ENCODE measurements at regions not wholly inside any gene's neighbourhood (a gene's known extent, or its start where the extent isn't known, plus 50 kb on each side); places are given as distances from the start of the nearest gene placed in this dataset.

DNA sequence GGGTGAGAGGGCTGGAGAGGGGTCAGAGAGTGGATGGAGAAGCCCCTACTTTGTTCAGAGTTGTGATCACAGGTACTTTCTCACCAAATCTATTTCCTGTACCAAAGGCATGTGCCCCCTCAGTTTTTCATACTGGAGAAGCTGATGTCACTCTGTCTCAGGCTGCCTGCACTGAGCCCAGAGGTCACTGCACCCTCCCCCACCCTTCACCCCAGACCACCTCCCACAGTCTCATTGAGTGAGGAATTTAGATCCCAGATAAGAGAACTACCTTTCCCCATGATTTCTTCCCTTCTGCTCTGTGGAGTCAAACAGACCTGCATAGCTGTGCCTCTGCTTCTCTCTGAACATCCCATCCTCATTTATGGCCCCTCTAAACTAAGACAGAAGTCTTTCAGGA is 140.0 kb upstream of the IRX6 start:
- DNase-seq: no peak

DNA sequence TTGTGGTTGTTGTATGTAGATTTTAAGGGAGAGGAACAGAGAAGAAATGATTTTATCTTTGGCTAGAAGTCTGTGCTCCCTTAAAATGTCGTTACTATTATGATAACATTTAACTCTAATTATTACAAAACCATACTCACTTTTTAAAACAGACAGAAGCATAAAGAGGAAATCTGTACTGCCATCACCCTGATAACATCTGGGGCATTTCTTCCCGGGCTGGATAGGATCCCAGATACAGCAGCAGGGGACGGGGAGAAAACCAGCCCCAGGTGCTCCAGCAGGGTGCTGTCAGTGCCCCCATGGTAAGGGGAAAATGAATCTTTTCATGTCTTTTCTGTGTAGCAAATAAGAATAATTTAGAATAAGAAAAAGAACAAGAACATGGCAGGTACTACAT is 139.4 kb upstream of the IRX6 start:
- DNase-seq: no peak

DNA sequence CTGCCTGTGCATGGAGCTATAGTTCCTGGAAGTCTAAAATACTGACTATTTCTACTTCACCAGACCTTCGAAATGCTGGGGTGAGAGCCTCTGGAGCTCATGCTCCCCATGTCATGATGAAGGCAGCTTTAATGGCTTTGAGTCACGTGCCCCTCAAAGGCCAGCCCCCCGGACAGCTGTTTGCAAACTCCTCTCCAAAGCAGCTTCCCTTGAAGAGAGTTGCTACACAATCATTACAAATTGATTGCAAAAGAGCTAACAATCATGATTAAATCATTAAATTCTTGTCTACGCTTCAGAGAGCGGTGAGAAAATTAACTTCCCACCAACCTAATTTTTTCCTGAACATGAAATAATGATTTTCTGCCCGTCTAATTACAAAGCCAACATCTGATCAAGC is 134.8 kb upstream of the IRX6 start:
- DNase-seq: no peak

DNA sequence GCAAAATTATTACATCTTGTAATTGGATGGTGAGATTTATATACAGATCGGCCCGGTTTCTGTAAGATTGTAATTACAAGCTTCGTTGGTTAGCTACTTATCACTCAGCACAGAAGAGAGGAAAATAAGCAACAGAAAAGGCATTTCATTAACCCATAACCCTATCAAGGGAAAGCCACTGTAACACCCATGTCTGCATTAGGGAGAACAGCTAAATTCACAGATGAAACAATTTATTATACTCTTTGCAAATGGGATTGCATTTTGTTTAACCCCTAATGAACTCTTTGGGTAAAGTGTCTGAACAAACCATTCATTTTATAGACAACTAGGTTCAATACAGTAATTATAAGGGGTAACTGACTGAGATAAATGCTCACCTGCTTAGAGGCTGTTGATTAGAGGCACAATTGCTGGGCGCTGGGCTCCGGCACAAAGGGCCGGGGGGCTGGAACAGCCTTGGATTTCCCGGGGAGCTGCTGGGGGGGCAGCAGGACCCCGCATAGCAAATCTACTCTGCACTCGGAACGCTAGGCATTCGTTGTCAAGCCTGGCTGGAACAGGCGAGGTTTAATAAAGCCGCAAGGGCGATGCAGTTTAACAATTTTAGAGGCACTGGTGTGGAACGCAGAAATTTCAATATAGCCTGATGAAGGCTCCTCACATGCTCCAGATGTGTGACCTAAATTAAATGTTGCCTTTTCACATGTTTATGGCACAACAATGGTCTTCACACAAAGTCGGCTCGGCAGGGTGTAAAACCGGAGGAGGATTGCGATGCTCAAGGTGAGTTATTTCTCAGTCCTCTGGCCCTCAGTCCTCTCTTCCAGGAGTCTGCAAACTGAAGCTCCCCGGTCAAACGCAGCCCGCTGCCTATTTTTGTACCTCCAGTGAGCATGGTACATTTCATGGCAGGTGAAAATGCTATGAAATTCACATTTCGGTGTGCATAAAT is 134.0 kb upstream of the IRX6 start:
- no peak for DNase-seq

DNA sequence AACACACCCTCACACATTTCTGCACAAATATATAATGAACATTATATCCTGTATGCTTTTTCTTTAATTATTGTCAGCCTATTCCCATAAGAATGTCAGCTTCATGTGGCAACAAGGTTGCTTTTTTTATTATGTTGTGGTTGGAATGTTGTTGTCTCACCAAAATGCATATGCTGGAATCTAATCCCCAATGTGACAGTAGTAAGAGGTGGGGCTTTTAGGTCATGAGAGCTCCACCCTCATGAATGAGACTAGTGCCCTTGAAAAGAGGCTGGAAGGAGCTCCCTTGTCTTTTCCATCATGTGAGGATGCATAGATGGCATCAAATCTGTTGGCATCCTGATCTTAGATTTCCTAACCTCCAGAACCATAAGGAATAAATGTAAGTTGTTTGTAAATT is 131.3 kb upstream of the IRX6 start:
- no peak for DNase-seq

DNA sequence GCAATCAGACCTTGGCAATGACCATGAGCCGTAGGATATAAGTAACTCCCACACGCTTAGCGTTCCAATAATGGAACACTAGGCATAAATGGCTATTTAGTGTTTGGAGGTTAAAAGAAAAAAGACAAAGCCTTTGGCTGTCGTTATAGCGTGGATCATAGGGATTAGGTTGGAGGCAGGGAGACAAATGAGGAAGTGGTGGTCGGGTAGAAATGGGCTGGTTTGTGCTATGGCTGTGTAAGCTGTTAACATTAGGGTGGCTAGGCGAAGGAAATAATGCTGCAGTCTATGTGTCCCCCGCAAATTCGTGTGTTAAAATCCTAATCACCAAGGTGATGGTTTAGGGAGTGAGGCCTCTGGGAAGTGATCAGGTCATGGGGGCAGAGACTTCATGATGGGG is 120.4 kb upstream of the IRX6 start:
- no peak for DNase-seq

DNA sequence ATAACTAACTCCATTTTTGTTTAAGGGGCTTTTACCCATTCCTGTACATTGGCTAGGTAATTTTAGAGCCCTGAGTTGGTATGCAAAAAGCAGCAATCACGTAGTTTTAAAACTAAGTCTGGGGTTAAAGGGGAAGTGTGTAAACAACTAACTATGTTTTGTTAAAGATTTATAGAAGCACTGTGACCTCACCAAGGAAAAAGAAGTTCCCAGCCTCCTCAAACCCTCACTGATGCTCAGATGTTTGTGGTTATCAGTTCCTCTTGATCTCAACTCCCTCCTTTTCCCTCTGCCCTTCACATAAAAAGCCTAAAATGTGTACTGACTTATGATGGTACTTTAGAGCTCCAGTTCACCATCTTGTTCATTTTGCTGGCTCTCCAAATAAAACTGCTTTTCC is 119.9 kb upstream of the IRX6 start:
- DNase-seq: no peak

DNA sequence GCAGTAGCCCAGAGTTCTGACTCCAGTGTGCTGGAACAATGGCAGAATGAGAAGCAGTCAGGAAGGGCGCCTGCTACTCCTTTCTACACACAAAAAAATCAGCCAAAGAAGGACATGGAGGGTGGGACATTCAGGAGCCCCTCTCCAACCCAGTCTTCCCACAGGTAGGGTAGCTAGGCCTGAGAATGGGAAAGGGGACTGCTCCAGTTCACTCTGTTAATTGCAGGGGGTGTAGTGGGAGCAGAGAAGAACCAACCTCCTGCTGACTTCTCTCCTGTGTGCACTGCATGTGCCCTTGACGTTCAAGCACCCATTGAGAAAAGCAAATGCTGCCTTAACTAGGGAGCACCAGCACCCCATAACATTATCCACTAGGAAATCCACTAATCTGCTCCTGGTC is 119.1 kb upstream of the IRX6 start:
- no peak for DNase-seq

DNA sequence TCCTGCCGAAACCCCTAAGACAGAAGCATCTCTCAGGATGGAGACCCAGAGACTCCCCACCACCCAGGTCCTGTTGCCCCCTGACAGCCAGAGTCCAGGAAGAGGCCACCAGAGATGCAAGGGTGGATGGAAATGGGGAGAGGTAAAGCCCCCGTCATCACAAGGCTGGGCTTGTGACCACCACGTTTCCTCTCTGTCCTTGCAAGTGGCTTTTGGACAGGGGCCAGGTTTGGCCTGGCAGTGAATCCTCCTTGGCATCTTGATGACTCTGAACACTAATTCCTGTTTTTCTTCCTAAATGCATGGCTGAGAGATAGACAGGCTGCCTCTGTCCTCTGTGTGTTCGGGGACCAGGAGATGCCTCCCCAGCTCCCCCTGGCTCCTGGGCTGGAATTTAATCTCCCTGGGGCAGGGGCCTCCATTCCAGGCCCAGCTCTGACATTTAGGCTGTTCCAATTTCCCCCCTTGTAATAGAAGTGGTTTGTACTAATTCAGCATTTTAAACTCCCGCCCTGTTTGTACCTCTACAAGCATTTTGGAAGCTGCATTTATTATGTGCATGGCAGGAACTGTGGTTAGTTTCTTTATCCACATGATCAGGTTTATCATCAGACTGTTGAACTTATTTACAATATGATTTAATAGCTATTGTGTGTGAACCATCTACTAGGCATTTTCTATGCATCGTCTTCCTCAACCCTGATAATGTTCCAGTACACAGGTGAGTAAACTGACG is 116.1 kb upstream of the IRX6 start:
- no peak for DNase-seq

DNA sequence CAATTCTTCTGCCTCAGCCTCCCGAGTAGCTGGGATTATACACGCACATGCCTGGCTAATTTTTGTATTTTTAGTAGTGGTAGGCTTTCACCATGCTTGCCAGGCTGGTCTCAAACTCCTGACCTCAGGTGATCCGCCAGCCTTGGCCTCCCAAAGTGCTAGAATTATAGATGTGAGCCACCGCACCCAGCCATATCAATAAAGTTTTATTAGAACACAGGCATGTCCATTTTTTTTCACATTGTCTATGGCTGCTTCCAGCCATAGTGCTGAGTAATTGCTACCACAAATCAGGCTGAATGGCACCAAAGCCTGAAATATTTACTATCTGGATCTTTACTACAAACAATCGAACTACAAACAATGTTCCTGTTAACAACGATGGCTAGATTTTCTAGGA is 114.4 kb upstream of the IRX6 start:
- no peak for DNase-seq

DNA sequence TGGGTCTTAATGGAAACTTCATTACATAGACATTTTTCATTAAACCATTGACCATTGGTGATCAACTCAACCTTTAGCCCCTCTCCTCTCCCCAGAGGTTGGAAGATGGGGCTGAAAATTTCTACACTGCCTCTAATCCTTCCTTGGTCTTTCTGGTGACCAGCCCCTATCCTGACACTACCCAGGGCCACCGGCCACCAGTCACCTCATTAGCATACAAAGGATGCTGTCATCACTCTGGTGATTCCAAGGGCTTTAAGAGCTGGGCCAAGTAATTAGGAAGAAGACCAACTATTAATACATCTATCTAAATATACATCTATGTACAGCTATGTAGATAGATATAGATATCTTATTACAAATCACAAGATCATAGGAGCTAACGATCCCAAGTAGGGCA is 111.2 kb upstream of the IRX6 start:
- DNase-seq: no peak

DNA sequence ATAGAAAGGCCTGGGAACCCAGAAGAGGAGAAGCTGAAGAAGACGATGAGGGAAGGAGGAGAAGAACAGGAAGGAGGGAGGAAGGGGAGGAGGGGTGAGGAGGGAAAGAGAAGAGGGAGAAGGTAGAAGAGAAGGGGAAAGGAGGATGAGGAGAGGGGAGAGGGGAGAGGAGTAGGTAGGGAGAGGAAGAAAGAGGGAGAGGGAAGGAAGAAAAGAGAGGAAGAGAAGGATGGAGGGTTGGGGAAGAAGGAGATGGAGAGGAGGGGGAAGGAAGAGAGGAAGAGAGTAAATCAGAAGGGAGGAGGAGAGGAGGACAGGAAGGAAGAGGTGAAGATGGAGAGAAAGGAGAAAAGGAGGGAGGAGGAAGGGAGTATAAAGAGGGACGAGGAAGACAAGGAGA is 109.6 kb upstream of the IRX6 start:
- no peak for DNase-seq

DNA sequence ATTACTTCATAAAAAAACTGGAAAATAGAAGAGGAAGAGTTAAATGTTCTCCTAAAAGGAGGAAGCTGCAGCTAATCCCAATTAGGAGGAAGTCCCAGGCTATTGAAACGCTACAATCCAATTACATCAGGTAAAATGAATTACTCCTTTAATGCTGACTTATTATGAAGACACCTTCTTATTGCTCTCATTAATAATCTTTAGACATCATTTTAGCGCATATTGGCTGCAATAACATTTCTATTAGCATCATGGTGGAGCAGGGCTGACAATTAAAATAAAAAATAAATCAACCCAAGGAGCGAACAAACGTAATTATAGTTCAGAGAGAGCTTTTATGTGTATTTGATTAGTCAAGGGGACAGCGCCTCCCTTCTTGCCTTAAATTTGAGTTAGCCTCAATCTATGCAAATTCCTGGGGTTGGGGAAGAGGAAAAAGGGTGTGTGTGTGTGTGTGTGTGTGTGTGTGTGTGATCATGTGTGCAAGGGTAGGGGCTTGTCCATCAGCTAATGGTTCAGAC is 109.0 kb upstream of the IRX6 start:
- no peak for DNase-seq

DNA sequence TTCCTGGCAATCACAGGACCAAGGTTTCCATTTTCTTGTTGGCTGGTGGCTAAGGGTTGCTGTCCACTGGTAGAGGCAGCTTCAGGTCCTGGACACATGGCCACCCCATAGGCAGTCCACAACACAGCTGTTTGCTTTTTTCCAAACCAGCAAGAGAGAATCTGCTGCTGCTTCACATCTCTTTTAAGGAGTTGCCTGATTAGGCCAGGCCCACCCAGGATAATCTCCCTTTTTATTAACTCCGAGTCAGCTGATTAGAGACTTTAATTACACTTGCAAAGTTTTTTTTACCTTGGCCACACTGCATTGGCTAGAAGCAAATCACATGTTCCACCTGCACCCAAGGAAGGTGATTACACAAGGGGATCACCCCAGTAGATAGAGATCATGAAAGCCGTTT is 106.6 kb upstream of the IRX6 start:
- no peak for DNase-seq

DNA sequence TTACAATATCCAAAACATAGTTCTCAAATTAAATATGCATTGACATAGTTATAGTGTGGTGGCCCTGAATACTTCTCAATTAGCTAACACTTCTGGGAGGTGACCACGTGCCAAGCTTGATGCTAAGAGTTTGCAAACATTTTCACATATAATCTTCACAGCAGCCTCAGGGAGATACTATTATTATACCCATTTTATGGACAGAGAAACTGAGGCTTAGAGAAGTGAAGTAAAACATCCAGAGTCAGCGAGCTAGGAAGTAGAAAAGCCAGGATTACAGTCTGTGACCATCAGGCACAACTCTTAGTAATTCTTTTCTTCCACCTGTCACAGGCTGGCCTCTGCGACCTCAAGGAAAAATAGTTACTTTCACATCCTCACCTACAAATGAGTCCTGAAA is 102.2 kb upstream of the IRX6 start:
- no peak for DNase-seq

DNA sequence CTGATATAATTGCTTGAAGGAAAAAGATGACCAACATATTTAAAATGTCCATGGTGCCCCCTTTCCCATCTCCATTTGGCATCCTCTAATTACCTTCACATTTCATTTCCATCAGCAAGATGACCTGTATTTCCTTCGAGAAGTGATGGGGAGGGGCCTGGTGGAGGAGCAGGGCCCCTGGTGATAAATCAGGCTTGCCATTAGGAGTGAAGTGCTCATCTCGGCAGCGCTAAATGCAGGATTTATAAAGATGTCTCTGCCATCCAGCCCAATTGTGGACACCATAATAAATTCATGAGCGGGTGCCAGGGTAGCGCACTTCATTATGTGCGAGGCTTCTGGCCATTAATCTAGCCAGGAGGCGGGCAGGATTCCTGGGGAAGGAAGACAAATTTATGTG is 101.5 kb upstream of the IRX6 start:
- DNase-seq: no peak

DNA sequence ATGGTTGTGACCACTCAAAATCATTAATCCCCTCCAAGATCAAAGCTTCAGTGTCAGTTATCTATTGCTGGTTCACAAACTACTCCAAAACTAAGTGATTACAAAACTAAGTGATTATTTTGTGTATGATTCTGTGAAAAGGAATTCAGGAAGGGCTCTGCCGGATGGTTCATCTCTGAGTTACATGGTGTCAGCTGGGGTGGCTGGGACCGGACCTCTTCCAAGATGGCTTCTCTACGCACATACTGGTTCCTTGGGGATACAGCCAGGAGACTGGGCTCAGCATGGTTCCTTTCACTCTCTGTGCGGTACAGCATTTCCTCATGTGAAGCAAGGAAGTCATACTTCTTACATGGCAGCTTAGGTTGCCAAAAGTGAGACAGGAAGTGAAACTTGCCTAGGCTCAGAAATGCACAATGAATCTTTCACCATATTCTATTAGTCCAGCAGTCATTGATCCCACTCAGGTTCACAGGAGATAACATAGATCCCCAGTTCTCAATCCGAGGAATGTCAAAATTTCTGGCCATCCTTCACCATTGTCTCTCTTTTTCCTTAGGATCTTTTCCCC is 97.9 kb upstream of the IRX6 start:
- no peak for DNase-seq

DNA sequence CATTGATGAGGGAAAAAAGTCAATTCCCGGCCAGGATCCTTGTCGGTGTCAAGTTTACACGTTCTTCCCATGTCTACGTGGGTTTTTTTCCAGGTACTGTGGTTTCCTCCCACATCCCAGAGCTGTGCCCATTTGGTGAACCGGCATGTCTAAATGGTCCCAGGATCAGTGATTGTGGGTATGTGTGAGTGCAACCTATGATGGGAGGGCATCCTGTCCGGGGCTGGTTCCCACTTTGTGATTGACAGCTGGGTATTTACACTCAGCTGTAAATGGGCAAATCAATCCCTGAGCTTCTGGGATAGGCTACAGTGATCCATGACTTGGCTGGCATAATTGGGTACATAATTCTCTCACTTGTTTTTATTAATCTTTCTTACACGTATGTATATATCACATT is 91.2 kb upstream of the IRX6 start:
- no peak for DNase-seq

DNA sequence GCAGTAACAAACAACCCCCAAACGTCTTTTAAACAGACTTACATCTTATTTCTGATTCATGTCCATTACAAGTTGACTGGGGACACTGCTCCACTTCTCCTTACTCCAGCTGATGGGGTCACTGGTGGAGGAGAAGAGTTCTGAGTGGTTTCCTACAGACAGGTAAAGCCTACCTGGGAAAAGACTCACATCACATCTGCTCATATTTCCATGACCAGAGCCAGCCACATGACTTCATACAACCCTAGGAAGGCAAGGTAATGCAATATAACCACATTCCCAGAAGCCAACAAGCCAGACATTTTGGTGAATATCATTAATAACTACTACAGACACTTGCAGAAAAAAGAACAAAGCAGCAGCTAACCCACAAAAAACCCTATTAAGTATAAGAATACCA is 90.5 kb upstream of the IRX6 start:
- no peak for DNase-seq

DNA sequence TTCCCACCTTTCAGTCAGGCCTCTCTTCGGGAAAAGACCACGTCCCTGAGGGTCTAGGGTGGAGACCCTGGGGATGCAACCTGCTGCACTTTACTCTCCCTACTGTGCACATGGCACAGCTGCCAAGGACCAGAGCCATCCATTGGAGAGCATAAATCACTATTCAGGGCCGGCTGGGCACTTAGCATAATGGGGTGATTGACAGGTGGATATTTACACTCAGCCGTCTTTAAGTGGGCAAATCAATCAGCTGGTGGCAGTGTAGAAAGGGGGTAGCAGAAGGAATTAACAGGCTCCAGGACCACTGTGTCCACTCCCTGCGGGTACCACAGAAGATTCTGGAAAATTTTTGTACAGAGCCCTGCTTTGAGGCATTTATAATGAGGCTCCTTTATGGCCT is 87.3 kb upstream of the IRX6 start:
- no peak for DNase-seq

DNA sequence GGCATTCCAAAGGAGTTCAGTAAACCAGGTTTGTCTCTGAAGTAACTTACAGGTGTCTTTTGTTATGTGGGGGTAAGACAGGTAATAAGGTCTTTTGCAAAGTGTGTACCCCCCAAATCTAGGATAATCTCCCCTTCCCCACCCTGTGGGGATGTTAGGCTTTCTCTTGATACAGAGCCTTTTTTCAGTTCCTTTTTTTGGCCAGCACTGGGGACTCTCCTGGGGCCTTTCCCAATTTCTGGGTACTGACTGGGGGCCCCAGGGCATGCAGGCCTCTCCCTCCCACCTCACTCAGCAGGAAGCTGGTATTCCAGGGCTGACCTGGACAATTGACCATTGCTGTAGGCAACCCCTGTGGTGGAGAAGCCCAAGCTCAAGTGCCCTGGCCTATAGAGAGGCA is 84.3 kb upstream of the IRX6 start:
- DNase-seq: no peak

DNA sequence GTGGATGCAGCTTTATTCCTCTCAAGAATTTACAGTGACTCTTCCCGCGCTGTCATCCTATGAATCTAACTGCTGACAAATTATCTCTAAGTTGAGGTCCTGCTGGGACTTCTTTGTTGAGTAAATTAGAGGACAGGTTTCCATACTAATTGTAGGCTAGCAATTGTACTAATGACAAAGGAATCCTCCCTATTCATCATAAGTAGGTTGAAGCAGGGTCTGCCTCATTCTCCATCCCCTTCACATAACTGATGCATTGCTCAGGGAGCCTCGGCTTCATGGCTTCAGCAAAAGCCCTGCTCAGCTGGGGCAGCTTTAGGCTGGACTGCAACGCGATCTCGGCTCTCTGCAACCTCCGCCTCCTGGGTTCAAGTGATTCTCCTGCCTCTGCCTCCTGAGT is 83.1 kb upstream of the IRX6 start:
- no peak for DNase-seq

DNA sequence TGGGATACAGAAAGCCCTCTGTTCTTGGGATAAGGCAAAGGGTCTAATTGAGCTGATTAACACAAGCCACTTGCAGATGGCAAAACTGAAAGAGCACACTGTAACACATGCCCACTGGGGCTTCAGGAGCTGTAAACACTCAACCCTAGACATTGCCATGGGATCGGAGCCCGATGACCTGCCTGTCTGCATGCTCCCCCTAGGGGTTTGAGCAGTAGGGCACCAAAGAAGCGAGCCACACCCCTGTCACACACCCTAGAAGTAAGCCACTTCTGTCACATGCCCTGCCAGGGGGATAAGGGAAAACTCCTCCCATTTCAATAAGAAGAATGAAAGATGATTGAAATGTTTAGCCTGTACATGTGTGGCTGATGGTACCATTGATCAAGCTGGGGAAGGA is 81.3 kb upstream of the IRX6 start:
- DNase-seq: no peak

DNA sequence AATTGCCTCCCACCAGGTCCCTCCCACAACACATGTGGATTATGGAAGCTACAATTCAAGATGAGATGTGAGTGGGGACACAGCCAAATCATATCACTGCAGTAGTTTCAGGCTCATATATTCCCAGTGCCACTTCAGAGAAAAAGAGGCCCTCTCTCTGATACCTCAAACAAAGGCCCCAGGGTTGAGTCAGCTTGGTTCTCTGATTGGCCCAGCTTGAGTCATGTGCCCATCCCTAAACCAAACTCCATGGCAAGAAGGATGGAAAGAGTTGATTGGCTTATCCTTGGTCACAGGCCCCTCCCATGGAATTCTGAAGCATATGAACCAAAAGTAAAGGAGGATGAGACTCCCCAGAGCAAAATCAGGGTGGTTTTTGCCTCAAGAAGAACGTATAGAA is 75.9 kb upstream of the IRX6 start:
- DNase-seq: no peak
